AG04450 (cell line): ENCODE measurements at regions not wholly inside any gene's neighbourhood (a gene's known extent, or its start where the extent isn't known, plus 50 kb on each side); places are given as distances from the start of the nearest gene placed in this dataset.

Experiments used
- CTCF ChIA-PET: fragments of 300-600, 350-600 bp; formaldehyde crosslinking; extraction: SDS; loops from one replicate; lab custom pipeline; 2022; ENCODE audit warnings: antibody characterized with exemption, inconsistent platforms; lab: Charles Lee
- POLR2A ChIA-PET: fragments of 350-600 bp; formaldehyde crosslinking; extraction: SDS; loops from one replicate; lab custom pipeline; 2021; ENCODE audit warnings: antibody characterized with exemption, inconsistent platforms; lab: Yijun Ruan, JAX
- DNase-seq: peaks from one replicate; pipeline ENCODE4 v3.0.0-alpha.2; 2011; ENCODE audit warnings: low read depth, low spot score
- H3K27ac ChIP-seq: one replicate; pipeline ENCODE4 v1.5.1; 2012; ENCODE audit warnings: low read depth, low read length, control low read depth
- H3K27me3 ChIP-seq: one replicate; pipeline ENCODE4 v1.6.0; 2012; ENCODE audit warnings: low read length; ENCODE audit not compliant: control insufficient read depth, insufficient read depth
- H3K4me3 ChIP-seq: 2 replicates; pipeline ENCODE4 v1.5.1; 2011; ENCODE audit warnings: mild to moderate bottlenecking, low read depth, low read length, control low read depth
- H3K9me3 ChIP-seq: 2 replicates; pipeline ENCODE4 v1.5.1; 2012; ENCODE audit warnings: low read length; ENCODE audit not compliant: control insufficient read depth, insufficient read depth
- CTCF ChIP-seq: IDR thresholded peaks from 2 replicates; pipeline ENCODE4 v1.5.1; 2011; ENCODE audit warnings: low read depth, low read length, control low read depth, inconsistent platforms

- no peak for DNase-seq
- CTCF ChIA-PET, result no interaction called here
- POLR2A ChIA-PET, result no interaction called here
- no peak for TF ChIP-seq CTCF
- H3K9me3 ChIP-seq, result no peaks in the 10 kb centered on the region
- H3K4me3 ChIP-seq, result no peak overlapping the region
- H3K27ac ChIP-seq, result no peak overlapping the region
- H3K27me3 ChIP-seq, result no peaks in the 10 kb centered on the region
Observed at GRCh38 chr12:78519422-78519821, 345.2 kb upstream of the SYT1 start.

GRCh38 chr12:78530100-78530765 is 334.3 kb upstream of the SYT1 start:
- peak; percentile 10 for DNase-seq
- Histone ChIP-seq H3K27me3 (no peaks in the 10 kb centered on the region), H3K27ac (no peak overlapping the region), H3K9me3 (no peaks in the 10 kb centered on the region), H3K4me3 (no peak overlapping the region)
- CTCF ChIA-PET, result no interaction called here
- POLR2A ChIA-PET, result no interaction called here
- TF ChIP-seq CTCF, result no peak

GRCh38 chr12:78531831-78532458 is 332.6 kb upstream of the SYT1 start:
- Histone ChIP-seq H3K27me3 (no peaks in the 10 kb centered on the region), H3K9me3 (no peaks in the 10 kb centered on the region), H3K4me3 (no peak overlapping the region), H3K27ac (no peak overlapping the region)
- DNase-seq, result no peak
- CTCF ChIA-PET, result no interaction called here
- TF ChIP-seq CTCF, result no peak
- POLR2A ChIA-PET, result no interaction called here

DNA sequence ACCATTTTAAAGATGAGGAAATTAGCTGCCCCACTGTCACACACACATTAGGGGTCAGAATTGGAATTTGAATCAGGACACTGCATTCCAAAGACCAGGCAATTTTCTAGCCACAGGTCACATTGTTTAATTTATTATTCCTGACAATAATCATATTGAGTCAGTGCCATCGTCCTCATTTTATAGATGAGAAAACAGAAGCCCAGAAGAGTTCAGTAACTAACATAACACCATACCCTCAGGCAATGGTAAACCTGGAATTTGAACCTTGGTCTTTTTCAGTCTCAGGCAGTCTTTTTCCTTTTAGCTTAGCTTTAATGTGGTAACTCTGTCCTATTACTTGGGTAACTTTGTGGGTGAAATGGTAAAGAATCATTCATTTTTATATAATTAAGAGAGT is 330.3 kb upstream of the SYT1 start:
- no peaks in the 10 kb centered on the region for H3K9me3 ChIP-seq
- no peaks in the 10 kb centered on the region for H3K27me3 ChIP-seq
- TF ChIP-seq CTCF, result no peak
- no peak overlapping the region for H3K4me3 ChIP-seq
- no peak for DNase-seq
- H3K27ac ChIP-seq, result no peak overlapping the region
- CTCF ChIA-PET, result interaction anchor here (1.0 kb wide), 1 partner anchor 640 kb away, joined by 4 read pairs; no protein-coding TSS in a partner anchor
- POLR2A ChIA-PET, result no interaction called here

- DNase-seq, result no peak
- H3K27me3 ChIP-seq, result no peaks in the 10 kb centered on the region
- POLR2A ChIA-PET, result no interaction called here
- H3K9me3 ChIP-seq, result no peaks in the 10 kb centered on the region
- CTCF ChIA-PET, result no interaction called here
- no peak overlapping the region for H3K4me3 ChIP-seq
- no peak for TF ChIP-seq CTCF
- no peak overlapping the region for H3K27ac ChIP-seq
Observed at GRCh38 chr12:78540606-78541336, 323.8 kb upstream of the SYT1 start.
